GM23338 (cell line): ENCODE measurements at regions not wholly inside any gene's neighbourhood (a gene's known extent, or its start where the extent isn't known, plus 50 kb on each side); places are given as distances from the start of the nearest gene placed in this dataset.

Experiments
- ATAC-seq: fragments of 200-7000 bp; cut with Tn5 transposase; 3 replicates; pipeline ENCODE4 v1.9.1; 2020
- DNase-seq: peaks from one replicate; pipeline ENCODE4 v3.0.0-alpha.2; 2015; ENCODE audit warnings: low spot score
- H2AFZ ChIP-seq: fragments of 200-600 bp; sonication (generic); 2 replicates; pipeline ENCODE4 v1.8.0; 2016; ENCODE audit warnings: antibody characterized with exemption, mild to moderate bottlenecking, moderate library complexity
- H3F3A ChIP-seq: fragments of 200-600 bp; sonication (generic); replicated peaks from 2 replicates; pipeline ENCODE4 v1.8.0; 2017; ENCODE audit warnings: antibody characterized with exemption, mixed run types, low read depth
- H3K27ac ChIP-seq: fragments of 200-600 bp; sonication (generic); 2 replicates; pipeline ENCODE4 v1.6.1; 2016; ENCODE audit warnings: low read depth
- H3K27me3 ChIP-seq: fragments of 200-600 bp; sonication (generic); 2 replicates; pipeline ENCODE4 v1.8.0; 2016; ENCODE audit warnings: mild to moderate bottlenecking, mixed run types, moderate library complexity; ENCODE audit not compliant: insufficient read depth
- H3K36me3 ChIP-seq: fragments of 200-600 bp; sonication (generic); 2 replicates; pipeline ENCODE4 v1.8.0; 2016; ENCODE audit warnings: mild to moderate bottlenecking; ENCODE audit not compliant: insufficient read depth
- H3K4me1 ChIP-seq: fragments of 200-600 bp; sonication (generic); 2 replicates; pipeline ENCODE4 v1.8.0; 2016; ENCODE audit warnings: mild to moderate bottlenecking, moderate library complexity; ENCODE audit not compliant: insufficient read depth
- H3K4me2 ChIP-seq: fragments of 200-600 bp; sonication (generic); 2 replicates; pipeline ENCODE4 v1.7.1; 2017; ENCODE audit warnings: mixed run types
- H3K4me3 ChIP-seq: fragments of 200-600 bp; sonication (generic); 2 replicates; pipeline ENCODE4 v1.6.1; 2016; ENCODE audit warnings: mixed run types
- H3K79me2 ChIP-seq: fragments of 200-600 bp; sonication (generic); replicated peaks from 2 replicates; pipeline ENCODE4 v1.8.0; 2017; ENCODE audit warnings: mild to moderate bottlenecking; ENCODE audit not compliant: insufficient read depth
- H3K9me2 ChIP-seq: fragments of 200-600 bp; sonication (generic); 2 replicates; pipeline ENCODE4 v1.8.0; 2017; ENCODE audit not compliant: insufficient read depth
- H4K20me1 ChIP-seq: fragments of 200-600 bp; sonication (generic); replicated peaks from 2 replicates; pipeline ENCODE4 v1.8.0; 2017; ENCODE audit warnings: mild to moderate bottlenecking; ENCODE audit not compliant: insufficient read depth
- H3K27ac Mint-ChIP-seq: 2 replicates; pipeline ENCODE4 v1.8.0; 2020; ENCODE audit warnings: inconsistent platforms, mild to moderate bottlenecking, moderate library complexity, mixed read lengths
- H3K27me3 Mint-ChIP-seq: 3 replicates; pipeline ENCODE4 v1.8.0; 2022; ENCODE audit warnings: low read depth, mild to moderate bottlenecking, moderate library complexity, mixed read lengths, inconsistent platforms; ENCODE audit not compliant: insufficient read depth, poor library complexity
- H3K36me3 Mint-ChIP-seq: 3 replicates; pipeline ENCODE4 v1.8.0; 2021; ENCODE audit warnings: low read depth, mild to moderate bottlenecking, inconsistent platforms, moderate library complexity, mixed read lengths
- H3K4me1 Mint-ChIP-seq: 3 replicates; pipeline ENCODE4 v1.8.0; 2020; ENCODE audit warnings: mild to moderate bottlenecking, inconsistent platforms, mixed read lengths
- H3K4me3 Mint-ChIP-seq: 3 replicates; pipeline ENCODE4 v1.8.0; 2021; ENCODE audit warnings: moderate library complexity, mild to moderate bottlenecking, inconsistent platforms, mixed read lengths
- H3K9me3 Mint-ChIP-seq: 3 replicates; pipeline ENCODE4 v1.8.0; 2020; ENCODE audit warnings: moderate library complexity, mild to moderate bottlenecking, inconsistent platforms, mixed read lengths
- NANOG ChIP-seq: IDR thresholded peaks from 2 replicates; pipeline ENCODE4 v1.6.1; 2016; ENCODE audit warnings: antibody characterized with exemption, borderline replicate concordance
- POLR2AphosphoS5 ChIP-seq: IDR thresholded peaks from 2 replicates; pipeline ENCODE4 v1.6.1; 2016; ENCODE audit warnings: antibody characterized with exemption, low read depth
- STAT1 ChIP-seq: IDR thresholded peaks from one replicate; pipeline ENCODE4 v1.6.1; 2016; ENCODE audit warnings: antibody characterized with exemption; ENCODE audit not compliant: unreplicated experiment
- ZNF114 ChIP-seq: fragments of 250-450 bp; sonication (Bioruptor Pico); IDR thresholded peaks from 2 replicates; pipeline ENCODE4 v1.5.0; 2020; ENCODE audit warnings: mild to moderate bottlenecking, moderate library complexity
- ZNF331 ChIP-seq: fragments of 250-450 bp; sonication (Bioruptor Pico); IDR thresholded peaks from 2 replicates; pipeline ENCODE4 v1.5.0; 2020; ENCODE audit warnings: low read depth, mild to moderate bottlenecking, moderate library complexity
- TF ChIP-seq, protein P1 (sequence below): fragments of 250-450 bp; sonication (Bioruptor Pico); IDR thresholded peaks from 2 replicates; pipeline ENCODE4 v1.5.0; 2020; ENCODE audit warnings: mild to moderate bottlenecking, moderate library complexity
- TF ChIP-seq, protein P2 (sequence below): IDR thresholded peaks from 2 replicates; pipeline ENCODE4 v1.6.1; 2016; ENCODE audit warnings: antibody characterized with exemption

DNA sequence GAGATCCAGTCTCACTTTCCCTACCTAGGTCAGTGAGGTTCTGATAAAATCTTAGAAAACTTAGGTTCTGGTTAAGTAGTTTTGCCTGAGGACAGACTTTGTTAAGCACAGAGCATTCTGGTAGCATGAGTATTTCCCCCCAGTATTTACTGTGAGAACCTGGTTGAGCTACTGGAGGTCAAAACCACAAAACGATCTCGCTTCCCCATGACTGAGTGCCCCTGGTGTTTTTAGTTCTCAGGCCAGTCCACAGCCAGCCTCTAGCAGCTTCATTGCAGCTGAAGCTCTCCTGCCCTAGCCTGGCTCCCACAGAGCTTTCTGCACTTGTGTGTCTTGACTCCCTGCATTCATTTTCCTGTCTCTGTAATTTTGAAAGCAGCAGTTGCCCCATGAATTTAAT is 1138.2 kb downstream of the UQCRFS1 start (continued):
- TF ChIP-seq, protein P1, sequence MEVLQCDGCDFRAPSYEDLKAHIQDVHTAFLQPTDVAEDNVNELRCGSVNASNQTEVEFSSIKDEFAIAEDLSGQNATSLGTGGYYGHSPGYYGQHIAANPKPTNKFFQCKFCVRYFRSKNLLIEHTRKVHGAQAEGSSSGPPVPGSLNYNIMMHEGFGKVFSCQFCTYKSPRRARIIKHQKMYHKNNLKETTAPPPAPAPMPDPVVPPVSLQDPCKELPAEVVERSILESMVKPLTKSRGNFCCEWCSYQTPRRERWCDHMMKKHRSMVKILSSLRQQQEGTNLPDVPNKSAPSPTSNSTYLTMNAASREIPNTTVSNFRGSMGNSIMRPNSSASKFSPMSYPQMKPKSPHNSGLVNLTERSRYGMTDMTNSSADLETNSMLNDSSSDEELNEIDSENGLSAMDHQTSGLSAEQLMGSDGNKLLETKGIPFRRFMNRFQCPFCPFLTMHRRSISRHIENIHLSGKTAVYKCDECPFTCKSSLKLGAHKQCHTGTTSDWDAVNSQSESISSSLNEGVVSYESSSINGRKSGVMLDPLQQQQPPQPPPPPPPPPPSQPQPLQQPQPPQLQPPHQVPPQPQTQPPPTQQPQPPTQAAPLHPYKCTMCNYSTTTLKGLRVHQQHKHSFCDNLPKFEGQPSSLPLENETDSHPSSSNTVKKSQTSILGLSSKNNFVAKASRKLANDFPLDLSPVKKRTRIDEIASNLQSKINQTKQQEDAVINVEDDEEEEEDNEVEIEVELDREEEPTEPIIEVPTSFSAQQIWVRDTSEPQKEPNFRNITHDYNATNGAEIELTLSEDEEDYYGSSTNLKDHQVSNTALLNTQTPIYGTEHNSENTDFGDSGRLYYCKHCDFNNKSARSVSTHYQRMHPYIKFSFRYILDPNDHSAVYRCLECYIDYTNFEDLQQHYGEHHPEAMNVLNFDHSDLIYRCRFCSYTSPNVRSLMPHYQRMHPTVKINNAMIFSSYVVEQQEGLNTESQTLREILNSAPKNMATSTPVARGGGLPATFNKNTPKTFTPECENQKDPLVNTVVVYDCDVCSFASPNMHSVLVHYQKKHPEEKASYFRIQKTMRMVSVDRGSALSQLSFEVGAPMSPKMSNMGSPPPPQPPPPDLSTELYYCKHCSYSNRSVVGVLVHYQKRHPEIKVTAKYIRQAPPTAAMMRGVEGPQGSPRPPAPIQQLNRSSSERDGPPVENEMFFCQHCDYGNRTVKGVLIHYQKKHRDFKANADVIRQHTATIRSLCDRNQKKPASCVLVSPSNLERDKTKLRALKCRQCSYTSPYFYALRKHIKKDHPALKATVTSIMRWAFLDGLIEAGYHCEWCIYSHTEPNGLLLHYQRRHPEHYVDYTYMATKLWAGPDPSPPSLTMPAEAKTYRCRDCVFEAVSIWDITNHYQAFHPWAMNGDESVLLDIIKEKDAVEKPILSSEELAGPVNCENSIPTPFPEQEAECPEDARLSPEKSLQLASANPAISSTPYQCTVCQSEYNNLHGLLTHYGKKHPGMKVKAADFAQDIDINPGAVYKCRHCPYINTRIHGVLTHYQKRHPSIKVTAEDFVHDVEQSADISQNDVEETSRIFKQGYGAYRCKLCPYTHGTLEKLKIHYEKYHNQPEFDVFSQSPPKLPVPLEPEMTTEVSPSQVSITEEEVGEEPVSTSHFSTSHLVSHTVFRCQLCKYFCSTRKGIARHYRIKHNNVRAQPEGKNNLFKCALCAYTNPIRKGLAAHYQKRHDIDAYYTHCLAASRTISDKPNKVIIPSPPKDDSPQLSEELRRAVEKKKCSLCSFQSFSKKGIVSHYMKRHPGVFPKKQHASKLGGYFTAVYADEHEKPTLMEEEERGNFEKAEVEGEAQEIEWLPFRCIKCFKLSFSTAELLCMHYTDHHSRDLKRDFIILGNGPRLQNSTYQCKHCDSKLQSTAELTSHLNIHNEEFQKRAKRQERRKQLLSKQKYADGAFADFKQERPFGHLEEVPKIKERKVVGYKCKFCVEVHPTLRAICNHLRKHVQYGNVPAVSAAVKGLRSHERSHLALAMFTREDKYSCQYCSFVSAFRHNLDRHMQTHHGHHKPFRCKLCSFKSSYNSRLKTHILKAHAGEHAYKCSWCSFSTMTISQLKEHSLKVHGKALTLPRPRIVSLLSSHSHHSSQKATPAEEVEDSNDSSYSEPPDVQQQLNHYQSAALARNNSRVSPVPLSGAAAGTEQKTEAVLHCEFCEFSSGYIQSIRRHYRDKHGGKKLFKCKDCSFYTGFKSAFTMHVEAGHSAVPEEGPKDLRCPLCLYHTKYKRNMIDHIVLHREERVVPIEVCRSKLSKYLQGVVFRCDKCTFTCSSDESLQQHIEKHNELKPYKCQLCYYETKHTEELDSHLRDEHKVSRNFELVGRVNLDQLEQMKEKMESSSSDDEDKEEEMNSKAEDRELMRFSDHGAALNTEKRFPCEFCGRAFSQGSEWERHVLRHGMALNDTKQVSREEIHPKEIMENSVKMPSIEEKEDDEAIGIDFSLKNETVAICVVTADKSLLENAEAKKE (CRISPR knock-in tag), result no peak

DNA sequence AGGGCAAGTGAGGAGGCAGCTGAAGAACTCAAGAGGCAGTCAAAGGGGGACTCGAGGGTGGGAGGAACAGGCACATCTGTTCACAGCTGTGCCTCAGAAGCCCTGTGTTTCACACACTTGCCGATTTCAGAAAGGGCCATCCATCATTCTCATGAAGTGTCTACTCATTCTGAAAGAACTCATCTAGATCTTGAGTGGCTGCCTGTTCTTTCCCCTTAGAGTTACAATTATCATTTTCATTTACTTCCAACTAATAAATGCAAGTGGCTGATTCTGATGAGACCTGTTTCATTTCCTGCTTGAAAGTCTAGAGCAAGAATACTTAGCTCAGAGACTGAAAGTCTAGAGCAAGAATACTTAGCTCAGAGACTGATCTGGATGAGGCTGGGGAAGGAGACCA is 1145.1 kb downstream of the UQCRFS1 start:
- no peaks in the 10 kb centered on the region for H3K9me2 ChIP-seq
- DNase-seq, result no peak
- ATAC-seq, result no peak
- H3K36me3 Mint-ChIP-seq, result no peaks in the 10 kb centered on the region
- H3K4me3 ChIP-seq, result no peak overlapping the region
- H3K4me1 ChIP-seq, result no peaks in the 10 kb centered on the region
- no peak overlapping the region for H3K4me2 ChIP-seq
- 0 out of 3 replicates have a peak, but pooled peaks cover 3% of the 10 kb centered on the region for H3K9me3 Mint-ChIP-seq
- H3K27ac ChIP-seq, result no peak overlapping the region
- no peaks in the 10 kb centered on the region for H3K79me2 ChIP-seq
- no peak for TF ChIP-seq POLR2AphosphoS5
- no peak for TF ChIP-seq ZNF331 (CRISPR knock-in tag)
- TF ChIP-seq STAT1, result no peak
- TF ChIP-seq, protein P2, sequence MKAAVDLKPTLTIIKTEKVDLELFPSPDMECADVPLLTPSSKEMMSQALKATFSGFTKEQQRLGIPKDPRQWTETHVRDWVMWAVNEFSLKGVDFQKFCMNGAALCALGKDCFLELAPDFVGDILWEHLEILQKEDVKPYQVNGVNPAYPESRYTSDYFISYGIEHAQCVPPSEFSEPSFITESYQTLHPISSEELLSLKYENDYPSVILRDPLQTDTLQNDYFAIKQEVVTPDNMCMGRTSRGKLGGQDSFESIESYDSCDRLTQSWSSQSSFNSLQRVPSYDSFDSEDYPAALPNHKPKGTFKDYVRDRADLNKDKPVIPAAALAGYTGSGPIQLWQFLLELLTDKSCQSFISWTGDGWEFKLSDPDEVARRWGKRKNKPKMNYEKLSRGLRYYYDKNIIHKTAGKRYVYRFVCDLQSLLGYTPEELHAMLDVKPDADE, result no peak
- TF ChIP-seq NANOG, result no peak
- no peak for TF ChIP-seq ZNF114 (CRISPR knock-in tag)
- H3K27me3 Mint-ChIP-seq, result no peaks in the 10 kb centered on the region
- H3K4me1 Mint-ChIP-seq, result peaks cover 9% of the 10 kb centered on the region; the same call in 2 of the 3 replicates
- H3F3A ChIP-seq, result no peaks in the 10 kb centered on the region
- no peaks in the 10 kb centered on the region for H3K27me3 ChIP-seq
- no peaks in the 10 kb centered on the region for H3K36me3 ChIP-seq
- no peak overlapping the region for H2AFZ ChIP-seq
- H3K27ac Mint-ChIP-seq, result no peak overlapping the region
- H4K20me1 ChIP-seq, result no peaks in the 10 kb centered on the region
- H3K4me3 Mint-ChIP-seq, result no peak overlapping the region
